Fibroblast of lung (primary cell): ENCODE measurements at regions not wholly inside any gene's neighbourhood (a gene's known extent, or its start where the extent isn't known, plus 50 kb on each side); places are given as distances from the start of the nearest gene placed in this dataset.

Source experiments
- DNase-seq, 2 donors: peaks; one replicate each; pipeline versions ENCODE4 v3.0.0 to v3.0.0-alpha.2; 2010; ENCODE audit warnings: low read depth in 2 of 2
- H2AFZ ChIP-seq: 2 replicates; pipeline ENCODE4 v1.5.1; 2012; ENCODE audit warnings: low read length, control low read depth, inconsistent platforms
- H3K27ac ChIP-seq: 2 replicates; pipeline ENCODE4 v1.5.1; 2011; ENCODE audit warnings: low read length, control low read depth; ENCODE audit not compliant: insufficient read depth
- H3K27me3 ChIP-seq: 2 replicates; pipeline ENCODE4 v1.5.1; 2011; ENCODE audit warnings: mild to moderate bottlenecking, low read length; ENCODE audit not compliant: control insufficient read depth, insufficient read depth
- H3K36me3 ChIP-seq: 2 replicates; pipeline ENCODE4 v1.5.1; 2011; ENCODE audit warnings: low read length; ENCODE audit not compliant: control insufficient read depth, insufficient read depth
- H3K4me1 ChIP-seq: 2 replicates; pipeline ENCODE4 v1.5.1; 2011; ENCODE audit warnings: low read length; ENCODE audit not compliant: control insufficient read depth, insufficient read depth; ENCODE audit errors: extremely low read depth
- H3K4me2 ChIP-seq: 2 replicates; pipeline ENCODE4 v1.5.1; 2011; ENCODE audit warnings: low read length, control low read depth; ENCODE audit not compliant: insufficient read depth; ENCODE audit errors: extremely low read depth
- H3K4me3 ChIP-seq, 4 experiments: fragments of 200-600 bp in 1 of 4; sonication (generic) in 1 of 4; replicated peaks in 1 of 4; 2 replicates each; pipeline ENCODE4 v1.5.1; 2011 to 2016; ENCODE audit warnings: low read length in 4 of 4, low read depth in 3 of 4, mild to moderate bottlenecking in 3 of 4, control low read depth in 2 of 4, inconsistent platforms in 1 of 4, mixed read lengths in 1 of 4; ENCODE audit not compliant: insufficient read depth in 1 of 4; ENCODE audit errors: control extremely low read depth in 1 of 4
- H3K79me2 ChIP-seq: 2 replicates; pipeline ENCODE4 v1.5.1; 2012; ENCODE audit warnings: mild to moderate bottlenecking, low read length, inconsistent platforms; ENCODE audit not compliant: control insufficient read depth, insufficient read depth
- H3K9ac ChIP-seq: 2 replicates; pipeline ENCODE4 v1.5.1; 2011; ENCODE audit warnings: mild to moderate bottlenecking, low read length, control low read depth; ENCODE audit not compliant: insufficient read depth
- H3K9me3 ChIP-seq: 2 replicates; pipeline ENCODE4 v1.5.1; 2012; ENCODE audit warnings: low read depth, low read length; ENCODE audit not compliant: control insufficient read depth, insufficient read depth
- H4K20me1 ChIP-seq: 2 replicates; pipeline ENCODE4 v1.5.1; 2011; ENCODE audit warnings: low read length; ENCODE audit not compliant: control insufficient read depth, insufficient read depth; ENCODE audit errors: extremely low read depth
- CTCF ChIP-seq, 2 donors: IDR thresholded peaks in 1 of 2; conservative IDR thresholded peaks in 1 of 2; 1 replicate in 1 of 2; 2 replicates in 1 of 2; pipeline ENCODE4 v1.5.1; 2011 to 2012; ENCODE audit warnings: low read length in 2 of 2, control low read depth in 1 of 2, inconsistent platforms in 1 of 2, low read depth in 1 of 2, mild to moderate bottlenecking in 1 of 2
- EZH2 ChIP-seq: IDR thresholded peaks from 2 replicates; pipeline ENCODE4 v1.5.1; 2012; ENCODE audit warnings: low read length, control low read depth, mild to moderate bottlenecking; ENCODE audit errors: missing control alignments

GRCh38 chr1:190043655-190044054 lies 434.0 kb downstream of the BRINP3 start:
- no peaks in the 10 kb centered on the region for H3K27me3 ChIP-seq
- H2AFZ ChIP-seq = no peak overlapping the region
- H3K4me2 ChIP-seq = no peak overlapping the region
- H3K9me3 ChIP-seq = no peaks in the 10 kb centered on the region
- no peak for TF ChIP-seq CTCF (conservative IDR thresholded peaks at IDR 0.05 in 1 of 2, IDR thresholded peaks at IDR 0.05 in 1 of 2; ENCODE audit: low read depth in 1 of 2, low read length in 2 of 2)
- no peak for TF ChIP-seq EZH2
- H3K9ac ChIP-seq = no peak overlapping the region
- no peaks in the 10 kb centered on the region for H4K20me1 ChIP-seq
- no peaks in the 10 kb centered on the region for H3K36me3 ChIP-seq
- no peak for DNase-seq
- no peak overlapping the region for H3K4me3 ChIP-seq
- no peak overlapping the region for H3K27ac ChIP-seq
- no peaks in the 10 kb centered on the region for H3K4me1 ChIP-seq
- H3K79me2 ChIP-seq = no peaks in the 10 kb centered on the region

GRCh38 chr1:190046231-190046630 lies 431.4 kb downstream of the BRINP3 start:
- H3K36me3 ChIP-seq = no peaks in the 10 kb centered on the region
- no peaks in the 10 kb centered on the region for H4K20me1 ChIP-seq
- no peak for DNase-seq
- no peaks in the 10 kb centered on the region for H3K4me1 ChIP-seq
- H3K27me3 ChIP-seq = no peaks in the 10 kb centered on the region
- TF ChIP-seq EZH2 (no peak), CTCF (conservative IDR thresholded peaks at IDR 0.05 in 1 of 2, IDR thresholded peaks at IDR 0.05 in 1 of 2; ENCODE audit: low read depth in 1 of 2, low read length in 2 of 2) (no peak)
- H3K9ac ChIP-seq = no peak overlapping the region
- no peak overlapping the region for H3K4me2 ChIP-seq
- H3K4me3 ChIP-seq = no peak overlapping the region
- H3K27ac ChIP-seq = no peak overlapping the region
- H3K9me3 ChIP-seq = no peaks in the 10 kb centered on the region
- H3K79me2 ChIP-seq = no peaks in the 10 kb centered on the region
- H2AFZ ChIP-seq = no peak overlapping the region
